GM13977 (cell line): ENCODE measurements at regions not wholly inside any gene's neighbourhood (a gene's known extent, or its start where the extent isn't known, plus 50 kb on each side); places are given as distances from the start of the nearest gene placed in this dataset.
A peak's percentile ranks its signal among the peaks of the same experiment; 100 is the strongest.
"Not testable (repeated sequence)": the region's sequence is repeated elsewhere in the genome, so short reads cannot be mapped to it uniquely, and the experiment has no call there.

ENCODE experiments used
- DNase-seq: peaks from one replicate; pipeline ENCODE4 v3.0.0; 2012; ENCODE audit warnings: low spot score
- in situ Hi-C: fragments of 300-500 bp; cut with MboI; formaldehyde crosslinking; loops from one replicate; pipeline ENCODE4 v1.12.0; 2022; ENCODE audit warnings: low sequenced_read_pairs, low pct_unique_long_range_greater_than_20kb, mixed read lengths, inconsistent platforms; ENCODE audit not compliant: unreplicated experiment
- TF ChIP-seq, protein P1 (sequence below): IDR thresholded peaks from 2 replicates; pipeline ENCODE4 v1.5.1; 2012; ENCODE audit warnings: mild to moderate bottlenecking, control low read depth; ENCODE audit not compliant: insufficient read depth; ENCODE audit errors: extremely low read depth, missing control alignments

DNA sequence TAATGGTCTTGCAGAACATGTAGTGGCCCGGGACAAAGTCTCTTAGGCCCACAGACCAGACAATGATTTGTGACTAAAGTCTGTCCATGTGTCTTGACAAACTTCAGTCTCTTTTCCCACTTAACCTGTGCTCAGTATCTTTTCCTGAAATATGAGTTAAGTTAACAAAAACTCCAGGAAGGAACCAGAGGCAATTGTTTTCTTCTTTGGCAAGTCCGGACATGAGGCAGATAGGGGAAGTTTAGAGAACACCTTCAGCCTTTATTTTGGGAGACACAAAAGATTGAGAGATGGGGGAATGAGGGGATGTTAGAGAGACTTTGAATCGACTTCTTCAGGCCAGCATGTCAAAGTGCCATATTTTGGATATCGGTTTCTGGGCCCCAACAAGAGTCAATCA is 80.2 kb upstream of the FRMPD4 start:
- DNase-seq = no peak
- in situ Hi-C loops = no loop called here
- TF ChIP-seq, protein P1, sequence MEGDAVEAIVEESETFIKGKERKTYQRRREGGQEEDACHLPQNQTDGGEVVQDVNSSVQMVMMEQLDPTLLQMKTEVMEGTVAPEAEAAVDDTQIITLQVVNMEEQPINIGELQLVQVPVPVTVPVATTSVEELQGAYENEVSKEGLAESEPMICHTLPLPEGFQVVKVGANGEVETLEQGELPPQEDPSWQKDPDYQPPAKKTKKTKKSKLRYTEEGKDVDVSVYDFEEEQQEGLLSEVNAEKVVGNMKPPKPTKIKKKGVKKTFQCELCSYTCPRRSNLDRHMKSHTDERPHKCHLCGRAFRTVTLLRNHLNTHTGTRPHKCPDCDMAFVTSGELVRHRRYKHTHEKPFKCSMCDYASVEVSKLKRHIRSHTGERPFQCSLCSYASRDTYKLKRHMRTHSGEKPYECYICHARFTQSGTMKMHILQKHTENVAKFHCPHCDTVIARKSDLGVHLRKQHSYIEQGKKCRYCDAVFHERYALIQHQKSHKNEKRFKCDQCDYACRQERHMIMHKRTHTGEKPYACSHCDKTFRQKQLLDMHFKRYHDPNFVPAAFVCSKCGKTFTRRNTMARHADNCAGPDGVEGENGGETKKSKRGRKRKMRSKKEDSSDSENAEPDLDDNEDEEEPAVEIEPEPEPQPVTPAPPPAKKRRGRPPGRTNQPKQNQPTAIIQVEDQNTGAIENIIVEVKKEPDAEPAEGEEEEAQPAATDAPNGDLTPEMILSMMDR = no peak

DNA sequence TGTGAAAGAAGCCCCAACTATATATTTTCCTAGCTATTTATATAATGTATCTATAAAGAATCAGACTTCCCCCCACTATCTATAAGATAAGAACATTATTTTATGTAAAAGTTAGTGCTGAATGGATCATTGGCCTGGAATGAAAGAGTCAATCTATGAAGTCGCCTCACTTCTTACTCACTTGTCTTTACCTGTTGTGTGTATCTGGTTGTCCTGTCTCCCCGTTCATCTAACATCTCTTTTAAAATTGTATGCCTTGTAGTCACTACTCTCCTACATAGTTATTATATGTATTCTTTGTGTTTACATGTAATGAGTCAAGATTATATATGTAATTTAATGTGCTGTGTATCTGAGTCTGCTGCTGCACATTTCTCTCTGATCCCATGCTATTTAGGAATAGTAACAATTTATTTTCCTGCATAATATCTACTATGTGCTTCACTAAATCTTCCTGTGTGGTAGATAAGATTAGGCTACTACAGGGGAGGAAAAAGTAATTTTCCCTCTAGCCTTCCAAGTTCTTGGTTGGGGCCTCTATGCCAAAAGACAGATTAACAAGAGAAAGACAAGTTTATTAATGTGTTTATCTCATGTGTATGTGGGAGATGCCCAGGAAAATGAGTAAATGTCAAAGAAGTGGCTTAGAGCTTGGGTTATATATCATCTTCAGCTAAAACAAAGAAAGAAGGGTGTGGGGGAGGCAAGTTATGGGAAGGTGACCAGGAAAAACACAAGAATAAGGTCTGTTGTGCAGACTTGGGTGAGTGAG is 77.6 kb upstream of the FRMPD4 start:
- no peak for DNase-seq
- in situ Hi-C loops = no loop called here
- TF ChIP-seq, protein P1 = no peak

DNA sequence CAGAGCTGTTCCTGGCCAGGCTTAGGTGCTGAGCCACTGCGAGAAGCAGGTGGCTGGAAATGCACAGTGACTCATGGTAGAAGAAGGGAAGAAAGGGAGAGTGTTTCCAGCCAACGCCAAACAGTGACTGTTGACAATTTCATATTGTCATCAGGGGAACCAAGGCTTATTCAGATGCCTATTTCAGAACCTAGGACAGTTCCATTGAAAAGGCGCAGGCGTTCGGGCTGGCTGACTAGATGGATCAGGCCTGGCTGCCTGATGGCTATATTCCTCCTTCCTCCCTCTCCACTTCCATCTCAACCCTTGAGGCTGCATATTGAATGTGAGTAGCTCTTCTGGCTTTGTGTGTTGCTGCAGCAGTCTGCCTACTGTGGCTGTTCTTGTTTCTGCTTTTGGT is 73.0 kb upstream of the FRMPD4 start:
- in situ Hi-C loops = no loop called here
- DNase-seq = no peak
- TF ChIP-seq, protein P1 = no peak

DNA sequence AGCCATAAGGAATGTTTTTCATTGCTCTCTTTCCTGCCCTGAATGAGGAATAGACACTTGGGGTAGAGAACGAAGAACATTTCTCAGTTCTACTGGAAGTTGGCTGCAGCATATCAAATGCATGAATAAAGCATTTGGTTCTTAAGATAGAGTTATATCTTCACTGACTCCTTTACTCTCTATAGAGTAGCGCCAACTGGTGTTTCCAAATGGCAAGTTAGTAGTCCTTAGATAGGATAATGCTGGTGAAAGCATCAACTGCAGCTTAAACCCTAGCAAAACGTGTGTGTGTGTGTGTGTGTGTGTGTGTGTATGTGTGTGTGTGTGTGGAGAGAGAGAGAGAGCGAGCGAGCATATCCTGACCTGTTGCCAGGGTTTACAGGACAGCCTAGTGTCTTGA is 62.2 kb upstream of the FRMPD4 start:
- DNase-seq = no peak
- in situ Hi-C loops = no loop called here
- TF ChIP-seq, protein P1 = no peak

DNA sequence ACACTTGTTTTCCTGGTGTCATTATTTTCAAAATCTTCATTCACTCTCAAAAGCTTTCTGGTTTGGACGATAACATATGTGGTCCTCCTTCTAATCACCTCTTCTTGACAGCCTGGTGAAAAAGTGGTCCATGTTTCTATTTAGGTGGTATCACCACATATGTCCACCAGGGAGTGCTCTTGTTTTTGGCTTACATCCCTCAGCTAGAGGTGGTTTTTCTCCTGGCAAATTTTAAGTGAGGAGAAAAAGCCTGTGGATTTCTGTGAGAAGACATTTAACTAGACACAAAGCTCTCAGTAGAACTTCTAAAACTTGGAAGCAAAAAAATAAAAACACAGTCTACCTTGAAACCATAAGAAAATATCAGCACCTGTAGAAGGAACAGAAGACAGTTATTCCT is 58.0 kb upstream of the FRMPD4 start:
- in situ Hi-C loops = no loop called here
- peak; percentile 23 for DNase-seq
- TF ChIP-seq, protein P1 = peak; percentile 55

DNA sequence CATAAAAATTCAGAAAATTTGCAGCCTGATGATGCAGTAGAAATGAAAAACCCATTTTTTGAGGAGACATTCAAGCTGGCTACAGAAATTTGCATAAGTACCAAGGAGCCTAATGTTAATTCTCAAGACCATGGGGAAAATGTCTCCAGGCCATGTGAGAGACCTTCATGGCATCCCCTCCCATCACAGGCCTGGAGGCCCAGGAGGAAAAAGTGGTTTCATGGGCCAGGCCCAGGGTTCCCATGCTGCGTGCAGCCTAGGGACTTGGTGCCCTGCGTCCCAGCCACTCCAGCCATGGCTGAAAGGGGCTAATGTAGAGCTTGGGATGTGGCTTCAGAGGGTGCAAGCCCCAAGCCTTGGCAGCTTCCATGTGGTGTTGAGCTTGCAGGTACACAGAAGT is 55.3 kb upstream of the FRMPD4 start:
- DNase-seq, in situ Hi-C loops: not testable (repeated sequence)
